Endothelial cell of umbilical vein (primary cell): ENCODE measurements at regions not wholly inside any gene's neighbourhood (a gene's known extent, or its start where the extent isn't known, plus 50 kb on each side); places are given as distances from the start of the nearest gene placed in this dataset.

ENCODE experiments used
- BruUV-seq: library from RNA; stranded (reverse); fragments of 400-500 nt; replicated peaks from 2 replicates; lab custom pipeline; 2021; lab: Mats Ljungman, UMichigan
- CTCF ChIA-PET: fragments of 300-600, 350-600 bp; sonication (Branson Sonifier 250); formaldehyde crosslinking; loops from one replicate; lab custom pipeline; 2021; ENCODE audit warnings: antibody characterized with exemption, inconsistent platforms; lab: Charles Lee
- POLR2A ChIA-PET: fragments of 300-600, 350-600 bp; sonication (Branson Sonifier 250); formaldehyde crosslinking; loops from one replicate; lab custom pipeline; 2021; ENCODE audit warnings: antibody characterized with exemption, inconsistent platforms; lab: Charles Lee
- DNase-seq: peaks from one replicate; pipeline ENCODE4 v3.0.0-alpha.2; 2011; ENCODE audit warnings: low read depth, low spot score
- FAIRE-seq: peaks from 2 replicates; lab custom pipeline; 2011; peaks lifted over from hg19 to GRCh38; lab: Jason Lieb, UNC
- H2AFZ ChIP-seq: 2 replicates; pipeline ENCODE4 v1.6.0; 2012; ENCODE audit warnings: low read depth, low read length, control low read depth, inconsistent platforms
- H3K27ac ChIP-seq: 2 replicates; pipeline ENCODE4 v1.5.1; 2011; ENCODE audit warnings: low read depth, mild to moderate bottlenecking, control low read depth, low read length, moderate library complexity; ENCODE audit not compliant: insufficient read depth
- H3K27me3 ChIP-seq, 2 experiments: 2 replicates each; pipeline versions ENCODE4 v1.6.0 to v1.6.1; 2011; ENCODE audit warnings: low read length in 2 of 2, mixed read lengths in 1 of 2; ENCODE audit not compliant: control insufficient read depth in 2 of 2, insufficient read depth in 2 of 2
- H3K36me3 ChIP-seq, 2 experiments: 2 replicates in 1 of 2; 3 replicates in 1 of 2; pipeline ENCODE4 v1.5.1; 2011; ENCODE audit warnings: low read length in 2 of 2, mild to moderate bottlenecking in 1 of 2, moderate library complexity in 1 of 2; ENCODE audit not compliant: control insufficient read depth in 2 of 2, insufficient read depth in 2 of 2; ENCODE audit errors: extremely low read depth in 1 of 2
- H3K4me1 ChIP-seq: 3 replicates; pipeline ENCODE4 v1.5.1; 2011; ENCODE audit warnings: mild to moderate bottlenecking, low read length; ENCODE audit not compliant: control insufficient read depth, insufficient read depth; ENCODE audit errors: extremely low read depth
- H3K4me2 ChIP-seq: 2 replicates; pipeline ENCODE4 v1.6.1; 2011; ENCODE audit warnings: low read length, control low read depth, mixed read lengths; ENCODE audit not compliant: insufficient read depth
- H3K4me3 ChIP-seq, 3 experiments: fragments of 200-600 bp in 1 of 3; sonication (generic), shearing (Covaris generic) in 1 of 3; replicated peaks in 1 of 3; 2 replicates each; pipeline ENCODE4 v1.5.1; 2011 to 2016; ENCODE audit warnings: control low read depth in 3 of 3, low read length in 3 of 3, mild to moderate bottlenecking in 2 of 3, inconsistent platforms in 1 of 3, low read depth in 1 of 3, moderate library complexity in 1 of 3; ENCODE audit not compliant: insufficient read depth in 1 of 3
- H3K79me2 ChIP-seq: 2 replicates; pipeline ENCODE4 v1.6.0; 2012; ENCODE audit warnings: low read length, inconsistent platforms; ENCODE audit not compliant: control insufficient read depth, insufficient read depth
- H3K9ac ChIP-seq: replicated peaks from 2 replicates; pipeline ENCODE3; 2011; ENCODE audit warnings: low read length, control low read depth; ENCODE audit not compliant: insufficient read depth; ENCODE audit errors: extremely low read depth
- H3K9me1 ChIP-seq: replicated peaks from 3 replicates; pipeline ENCODE4 v1.6.0; 2011; ENCODE audit warnings: mild to moderate bottlenecking, low read length; ENCODE audit not compliant: control insufficient read depth, insufficient read depth; ENCODE audit errors: extremely low read depth
- H3K9me3 ChIP-seq: replicated peaks from 2 replicates; pipeline ENCODE4 v1.5.1; 2012; ENCODE audit warnings: low read length, inconsistent platforms; ENCODE audit not compliant: control insufficient read depth, insufficient read depth
- H4K20me1 ChIP-seq: replicated peaks from 2 replicates; pipeline ENCODE3; 2011; ENCODE audit warnings: mild to moderate bottlenecking, low read length; ENCODE audit not compliant: control insufficient read depth, insufficient read depth; ENCODE audit errors: extremely low read depth
- EZH2 ChIP-seq: IDR thresholded peaks from 2 replicates; pipeline ENCODE4 v1.6.1; 2012; ENCODE audit warnings: borderline replicate concordance, low read depth, mild to moderate bottlenecking, moderate library complexity, low read length, inconsistent platforms; ENCODE audit not compliant: severe bottlenecking
- FOS ChIP-seq: IDR thresholded peaks from 2 replicates; pipeline ENCODE4 v1.6.1; 2011; ENCODE audit warnings: mild to moderate bottlenecking, low read length, moderate library complexity, borderline replicate concordance; ENCODE audit not compliant: insufficient read depth
- GATA2 ChIP-seq: IDR thresholded peaks from 2 replicates; pipeline ENCODE4 v1.7.0; 2011; ENCODE audit warnings: low read depth, mild to moderate bottlenecking, moderate library complexity, mixed read lengths, low read length; ENCODE audit not compliant: insufficient read length, insufficient read depth
- JUN ChIP-seq: IDR thresholded peaks from 2 replicates; pipeline ENCODE4 v1.6.1; 2011; ENCODE audit warnings: borderline replicate concordance, low read depth; ENCODE audit not compliant: insufficient read length, insufficient read depth
- POLR2A ChIP-seq: IDR thresholded peaks from 2 replicates; pipeline ENCODE4 v1.6.1; 2012; ENCODE audit warnings: low read depth, mild to moderate bottlenecking, control low read depth, low read length
- POLR2AphosphoS5 ChIP-seq: IDR thresholded peaks from 2 replicates; pipeline ENCODE4 v1.6.1; 2012; ENCODE audit warnings: low read depth, mild to moderate bottlenecking, control low read depth, low read length, moderate library complexity; ENCODE audit not compliant: insufficient read depth
- dilution Hi-C: fragments of 300-500 bp; cut with MboI; formaldehyde crosslinking; loops from one replicate; pipeline ENCODE4 v1.15.0; 2019; ENCODE audit warnings: low sequenced_read_pairs; ENCODE audit not compliant: extremely low pct_ligation_motif_present
- intact Hi-C: fragments of 100-400 bp; cut with micrococcal nuclease; formaldehyde crosslinking; loops from one replicate; pipeline ENCODE4 v1.10.0; 2022
- TF ChIP-seq, protein P1 (sequence below): IDR thresholded peaks from 2 replicates; pipeline ENCODE4 v1.6.1; 2011; ENCODE audit not compliant: insufficient read depth, insufficient read length

DNA sequence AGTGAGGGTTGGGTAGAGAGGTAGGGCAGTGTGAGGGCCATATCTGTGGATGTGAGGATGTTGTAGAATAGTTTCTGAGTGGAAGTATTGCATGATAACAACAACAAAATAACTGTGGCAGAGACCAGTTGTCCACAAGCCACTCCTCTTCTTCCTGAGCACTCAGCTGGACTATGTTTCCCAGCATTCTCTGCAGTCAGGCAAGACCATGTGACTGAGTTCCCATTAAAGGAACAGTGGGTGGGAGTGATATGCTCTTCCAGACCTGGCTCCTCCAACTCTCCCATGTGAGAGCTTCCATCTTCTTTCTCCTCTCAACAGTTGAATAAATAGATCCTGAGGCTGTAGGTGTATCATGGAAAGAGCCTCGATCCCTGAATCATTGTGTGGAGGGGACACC is 272.4 kb downstream of the CBLN1 start:
- H2AFZ ChIP-seq, result no peak overlapping the region
- no TSS peak for BruUV-seq
- intact Hi-C loops (no loop called here), dilution Hi-C loops (no loop called here)
- no peaks in the 10 kb centered on the region for H4K20me1 ChIP-seq
- no peaks in the 10 kb centered on the region for H3K36me3 ChIP-seq
- H3K79me2 ChIP-seq, result no peaks in the 10 kb centered on the region
- H3K9me1 ChIP-seq, result no peaks in the 10 kb centered on the region
- FAIRE-seq (no peak), DNase-seq (no peak)
- no peak overlapping the region for H3K4me3 ChIP-seq
- no peak overlapping the region for H3K4me2 ChIP-seq
- ChIA-PET CTCF (no interaction called here), POLR2A (no interaction called here)
- no peak overlapping the region for H3K27ac ChIP-seq
- H3K9ac ChIP-seq, result no peak overlapping the region
- no peak for TF ChIP-seq JUN
- no peak for TF ChIP-seq FOS
- no peak for TF ChIP-seq EZH2
- TF ChIP-seq, protein P1, sequence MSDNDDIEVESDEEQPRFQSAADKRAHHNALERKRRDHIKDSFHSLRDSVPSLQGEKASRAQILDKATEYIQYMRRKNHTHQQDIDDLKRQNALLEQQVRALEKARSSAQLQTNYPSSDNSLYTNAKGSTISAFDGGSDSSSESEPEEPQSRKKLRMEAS, result no peak
- no peak for TF ChIP-seq POLR2A
- TF ChIP-seq POLR2AphosphoS5, result no peak
- no peak for TF ChIP-seq GATA2
- no peaks in the 10 kb centered on the region for H3K9me3 ChIP-seq
- no peaks in the 10 kb centered on the region for H3K27me3 ChIP-seq
- H3K4me1 ChIP-seq, result no peaks in the 10 kb centered on the region

DNA sequence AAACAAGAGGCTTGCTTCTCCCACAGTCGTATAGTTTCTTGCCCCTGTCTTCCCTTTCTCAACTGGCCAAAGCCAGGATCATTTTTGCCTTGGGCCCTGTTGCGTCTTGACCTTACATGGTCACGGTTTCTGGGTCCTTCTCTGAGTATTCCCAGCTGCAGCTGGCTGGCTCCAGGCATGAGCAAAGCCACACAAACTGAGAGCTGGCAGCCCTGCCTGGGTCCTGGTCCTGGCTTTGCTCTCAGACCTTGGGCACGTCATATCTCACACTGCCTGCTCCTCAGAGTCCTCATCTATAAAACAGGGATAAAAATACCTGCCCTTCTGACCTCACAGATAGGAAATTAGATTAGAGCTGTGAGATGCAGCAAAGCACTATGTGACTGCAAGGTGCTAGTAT is 277.6 kb downstream of the CBLN1 start:
- DNase-seq, result no peak
- Histone ChIP-seq H3K9ac (no peak overlapping the region), H3K27ac (no peak overlapping the region), H3K9me3 (no peaks in the 10 kb centered on the region), H3K4me2 (no peak overlapping the region), H3K4me3 (no peak overlapping the region), H2AFZ (no peak overlapping the region), H4K20me1 (no peaks in the 10 kb centered on the region), H3K9me1 (no peaks in the 10 kb centered on the region), H3K36me3 (no peaks in the 10 kb centered on the region), H3K79me2 (no peaks in the 10 kb centered on the region), H3K4me1 (no peaks in the 10 kb centered on the region), H3K27me3 (no peaks in the 10 kb centered on the region)
- no TSS peak for BruUV-seq
- POLR2A ChIA-PET, result no interaction called here
- dilution Hi-C loops, result no loop called here
- intact Hi-C loops, result no loop called here
- no peak for FAIRE-seq
- CTCF ChIA-PET, result no interaction called here
- TF ChIP-seq FOS, result no peak
